GM20000 (cell line): ENCODE measurements at regions not wholly inside any gene's neighbourhood (a gene's known extent, or its start where the extent isn't known, plus 50 kb on each side); places are given as distances from the start of the nearest gene placed in this dataset.

ENCODE experiments used
- DNase-seq: peaks from one replicate; pipeline ENCODE4 v3.0.0; 2012; ENCODE audit warnings: low spot score
- TF ChIP-seq, protein P1 (sequence below): IDR thresholded peaks from 2 replicates; pipeline ENCODE4 v1.5.1; 2012; ENCODE audit warnings: mild to moderate bottlenecking, control low read depth; ENCODE audit errors: extremely low read depth, missing control alignments

GRCh38 chr10:34024693-34025425 is 690.4 kb upstream of the NRP1 start:
- DNase-seq = no peak
- TF ChIP-seq, protein P1, sequence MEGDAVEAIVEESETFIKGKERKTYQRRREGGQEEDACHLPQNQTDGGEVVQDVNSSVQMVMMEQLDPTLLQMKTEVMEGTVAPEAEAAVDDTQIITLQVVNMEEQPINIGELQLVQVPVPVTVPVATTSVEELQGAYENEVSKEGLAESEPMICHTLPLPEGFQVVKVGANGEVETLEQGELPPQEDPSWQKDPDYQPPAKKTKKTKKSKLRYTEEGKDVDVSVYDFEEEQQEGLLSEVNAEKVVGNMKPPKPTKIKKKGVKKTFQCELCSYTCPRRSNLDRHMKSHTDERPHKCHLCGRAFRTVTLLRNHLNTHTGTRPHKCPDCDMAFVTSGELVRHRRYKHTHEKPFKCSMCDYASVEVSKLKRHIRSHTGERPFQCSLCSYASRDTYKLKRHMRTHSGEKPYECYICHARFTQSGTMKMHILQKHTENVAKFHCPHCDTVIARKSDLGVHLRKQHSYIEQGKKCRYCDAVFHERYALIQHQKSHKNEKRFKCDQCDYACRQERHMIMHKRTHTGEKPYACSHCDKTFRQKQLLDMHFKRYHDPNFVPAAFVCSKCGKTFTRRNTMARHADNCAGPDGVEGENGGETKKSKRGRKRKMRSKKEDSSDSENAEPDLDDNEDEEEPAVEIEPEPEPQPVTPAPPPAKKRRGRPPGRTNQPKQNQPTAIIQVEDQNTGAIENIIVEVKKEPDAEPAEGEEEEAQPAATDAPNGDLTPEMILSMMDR = no peak

DNA sequence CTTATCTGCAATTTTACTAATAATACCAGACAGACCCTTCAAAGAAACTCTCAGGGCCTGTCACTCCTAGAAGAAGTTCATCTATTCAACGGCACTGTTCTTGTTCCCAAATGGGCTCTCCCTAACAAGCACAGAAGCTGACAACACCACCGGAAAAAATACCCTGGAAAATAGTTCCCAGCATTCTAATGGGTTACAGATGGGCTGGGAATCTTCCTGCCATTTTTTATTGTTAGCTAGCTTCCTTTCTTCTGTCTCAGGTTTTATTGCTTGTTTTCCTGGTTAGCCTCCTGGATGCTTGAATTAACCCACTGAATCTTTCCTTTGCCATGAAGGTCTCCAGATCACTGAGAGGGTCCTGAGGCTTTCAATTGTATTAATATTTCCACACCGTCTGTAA is 689.8 kb upstream of the NRP1 start:
- TF ChIP-seq, protein P1 = no peak

DNA sequence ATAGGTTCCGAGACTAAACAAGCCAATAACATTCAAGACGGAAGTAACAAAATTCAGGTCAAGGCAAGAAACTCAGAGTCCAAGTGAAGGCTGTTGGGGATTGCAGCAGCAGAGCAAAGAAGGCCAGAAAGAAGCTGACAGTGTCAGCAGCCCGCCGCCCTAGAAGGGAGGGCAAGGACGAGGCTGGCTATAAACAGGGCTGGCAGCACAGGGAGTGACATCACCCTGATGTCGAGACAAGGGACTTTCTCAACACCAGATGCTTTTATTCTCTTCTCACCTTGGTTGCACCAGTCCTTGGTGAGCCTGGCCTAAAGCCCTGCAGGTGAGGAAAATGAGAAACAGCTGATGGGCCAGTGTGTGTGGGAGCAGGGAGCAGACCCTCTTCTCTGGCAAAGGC is 687.7 kb upstream of the NRP1 start:
- DNase-seq = no peak
- TF ChIP-seq, protein P1 = no peak

More for the DNA sequence above, 689.8 kb upstream of the NRP1 start:
- no peak for DNase-seq

GRCh38 chr10:34018784-34019183 is 684.3 kb upstream of the NRP1 start:
- TF ChIP-seq, protein P1 = no peak
- DNase-seq = no peak

GRCh38 chr10:34018129-34018528 is 683.7 kb upstream of the NRP1 start:
- no peak for DNase-seq

DNA sequence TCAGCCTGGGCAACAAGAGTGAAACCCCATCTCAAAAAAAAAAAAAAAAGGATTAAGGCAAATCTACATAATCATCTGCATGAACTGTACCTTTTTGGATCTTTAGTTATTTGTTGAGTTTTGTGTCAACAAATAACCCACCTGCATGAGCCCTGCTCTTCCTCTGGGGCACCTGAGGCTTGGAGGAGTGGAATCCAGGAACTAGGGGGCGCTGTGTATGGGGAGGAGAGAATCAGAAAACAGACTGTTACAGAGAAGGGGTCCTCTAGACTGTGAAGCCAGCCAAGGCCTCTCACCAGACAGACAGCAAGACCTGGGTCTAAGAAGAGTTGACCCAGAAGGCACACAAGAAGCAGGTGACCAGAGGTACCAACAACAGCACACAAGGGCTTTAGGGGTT is 682.8 kb upstream of the NRP1 start:
- TF ChIP-seq, protein P1 = no peak
- DNase-seq = no peak

More at GRCh38 chr10:34018129-34018528, 683.7 kb upstream of the NRP1 start:
- TF ChIP-seq, protein P1 = no peak

- DNase-seq = no peak
- TF ChIP-seq, protein P1 = no peak
Measured at GRCh38 chr10:34016576-34016975, 682.1 kb upstream of the NRP1 start.
